ENCODE measurements at regions not wholly inside any gene's neighbourhood (a gene's known extent, or its start where the extent isn't known, plus 50 kb on each side); places are given as distances from the start of the nearest gene placed in this dataset.

- Histone ChIP-seq H3K36me3 (ENCODE audit: insufficient read depth) (no peaks in the 10 kb centered on the region), H3K4me1 (ENCODE audit: insufficient read depth) (no peaks in the 10 kb centered on the region), H3K27ac (ENCODE audit: low read depth) (no peak overlapping the region), H3K4me3 (ENCODE audit: low read depth, low read length) (no peak overlapping the region)
- 92% methylated on average over 5 of the region's 5 CpGs for WGBS
- DNase-seq (ENCODE audit: extremely low spot score) = no peak
These were observed 66.4 kb upstream of the GUCY1A1 start for GRCh38 chr4:155600244-155600643.

- H3K4me1 ChIP-seq (ENCODE audit: insufficient read depth) = no peaks in the 10 kb centered on the region
- no peak overlapping the region for H3K4me3 ChIP-seq (ENCODE audit: low read depth, low read length)
- no peaks in the 10 kb centered on the region for H3K36me3 ChIP-seq (ENCODE audit: insufficient read depth)
- DNase-seq (ENCODE audit: extremely low spot score) = no peak
- H3K27ac ChIP-seq (ENCODE audit: low read depth) = no peak overlapping the region
These were observed 67.1 kb upstream of the GUCY1A1 start for GRCh38 chr4:155599596-155599995.

GRCh38 chr4:155599085-155599484 lies 67.6 kb upstream of the GUCY1A1 start:
- no peak overlapping the region for H3K27ac ChIP-seq (ENCODE audit: low read depth)
- no peak for DNase-seq (ENCODE audit: extremely low spot score)
- H3K4me3 ChIP-seq (ENCODE audit: low read depth, low read length) = no peak overlapping the region
- WGBS = 73% methylated on average over 6 of the region's 6 CpGs
- H3K4me1 ChIP-seq (ENCODE audit: insufficient read depth) = no peaks in the 10 kb centered on the region
- no peaks in the 10 kb centered on the region for H3K36me3 ChIP-seq (ENCODE audit: insufficient read depth)

- Histone ChIP-seq H3K27ac (ENCODE audit: low read depth) (no peak overlapping the region), H3K36me3 (ENCODE audit: insufficient read depth) (no peaks in the 10 kb centered on the region), H3K4me1 (ENCODE audit: insufficient read depth) (no peaks in the 10 kb centered on the region), H3K4me3 (ENCODE audit: low read depth, low read length) (no peak overlapping the region)
- DNase-seq (ENCODE audit: extremely low spot score) = no peak
- 75% methylated on average over 3 of the region's 3 CpGs for WGBS
These were observed 68.7 kb upstream of the GUCY1A1 start for GRCh38 chr4:155597933-155598451.

- no peak overlapping the region for H3K4me3 ChIP-seq (ENCODE audit: low read depth, low read length)
- no peaks in the 10 kb centered on the region for H3K4me1 ChIP-seq (ENCODE audit: insufficient read depth)
- no peak for DNase-seq (ENCODE audit: extremely low spot score)
- WGBS = 31% methylated on average over 1 of the region's 1 CpG
- no peaks in the 10 kb centered on the region for H3K36me3 ChIP-seq (ENCODE audit: insufficient read depth)
- no peak overlapping the region for H3K27ac ChIP-seq (ENCODE audit: low read depth)
These were observed 69.4 kb upstream of the GUCY1A1 start for GRCh38 chr4:155597281-155597680.

- WGBS = 94% methylated on average over 13 of the region's 13 CpGs
These were observed 72.9 kb upstream of the GUCY1A1 start for GRCh38 chr4:155593793-155594192.

GRCh38 chr4:155592938-155593297 lies 73.7 kb upstream of the GUCY1A1 start:
- H3K27ac ChIP-seq (ENCODE audit: low read depth) = no peak overlapping the region
- 62% methylated on average over 1 of the region's 1 CpG for WGBS

More at GRCh38 chr4:155593793-155594192, 72.9 kb upstream of the GUCY1A1 start:
- no peaks in the 10 kb centered on the region for H3K4me1 ChIP-seq (ENCODE audit: insufficient read depth)
- no peaks in the 10 kb centered on the region for H3K36me3 ChIP-seq (ENCODE audit: insufficient read depth)
- no peak overlapping the region for H3K27ac ChIP-seq (ENCODE audit: low read depth)
- DNase-seq (ENCODE audit: extremely low spot score) = no peak
- H3K4me3 ChIP-seq (ENCODE audit: low read depth, low read length) = no peak overlapping the region

GRCh38 chr4:155592179-155592937 lies 74.3 kb upstream of the GUCY1A1 start:
- 64% methylated on average over 3 of the region's 3 CpGs for WGBS
- Histone ChIP-seq H3K4me3 (ENCODE audit: low read depth, low read length) (no peak overlapping the region), H3K27ac (ENCODE audit: low read depth) (no peak overlapping the region), H3K36me3 (ENCODE audit: insufficient read depth) (no peaks in the 10 kb centered on the region), H3K4me1 (ENCODE audit: insufficient read depth) (no peaks in the 10 kb centered on the region)
- peak; percentile 75 for DNase-seq (ENCODE audit: extremely low spot score)

More at GRCh38 chr4:155592938-155593297, 73.7 kb upstream of the GUCY1A1 start:
- DNase-seq (ENCODE audit: extremely low spot score) = no peak
- H3K4me3 ChIP-seq (ENCODE audit: low read depth, low read length) = no peak overlapping the region
- no peaks in the 10 kb centered on the region for H3K36me3 ChIP-seq (ENCODE audit: insufficient read depth)
- no peaks in the 10 kb centered on the region for H3K4me1 ChIP-seq (ENCODE audit: insufficient read depth)

GRCh38 chr4:155591738-155592143 lies 74.9 kb upstream of the GUCY1A1 start:
- H3K4me1 ChIP-seq (ENCODE audit: insufficient read depth) = no peaks in the 10 kb centered on the region
- WGBS = 83% methylated on average over 6 of the region's 6 CpGs
- DNase-seq (ENCODE audit: extremely low spot score) = no peak
- H3K27ac ChIP-seq (ENCODE audit: low read depth) = no peak overlapping the region
- no peak overlapping the region for H3K4me3 ChIP-seq (ENCODE audit: low read depth, low read length)
- H3K36me3 ChIP-seq (ENCODE audit: insufficient read depth) = no peaks in the 10 kb centered on the region

- no peaks in the 10 kb centered on the region for H3K4me1 ChIP-seq (ENCODE audit: insufficient read depth)
- DNase-seq (ENCODE audit: extremely low spot score) = no peak
- no peak overlapping the region for H3K27ac ChIP-seq (ENCODE audit: low read depth)
- no peak overlapping the region for H3K4me3 ChIP-seq (ENCODE audit: low read depth, low read length)
- H3K36me3 ChIP-seq (ENCODE audit: insufficient read depth) = no peaks in the 10 kb centered on the region
- WGBS = 71% methylated on average over 3 of the region's 3 CpGs
These were observed 75.7 kb upstream of the GUCY1A1 start for GRCh38 chr4:155590796-155591585.

- Histone ChIP-seq H3K4me3 (ENCODE audit: low read depth, low read length) (no peak overlapping the region), H3K27ac (ENCODE audit: low read depth) (no peak overlapping the region), H3K4me1 (ENCODE audit: insufficient read depth) (no peaks in the 10 kb centered on the region), H3K36me3 (ENCODE audit: insufficient read depth) (no peaks in the 10 kb centered on the region)
- DNase-seq (ENCODE audit: extremely low spot score) = no peak
- WGBS = 91% methylated on average over 2 of the region's 2 CpGs
These were observed 78.2 kb upstream of the GUCY1A1 start for GRCh38 chr4:155588437-155588836.

GRCh38 chr4:155587766-155588165 lies 78.9 kb upstream of the GUCY1A1 start:
- 98% methylated on average over 3 of the region's 3 CpGs for WGBS
- Histone ChIP-seq H3K4me3 (ENCODE audit: low read depth, low read length) (no peak overlapping the region), H3K27ac (ENCODE audit: low read depth) (no peak overlapping the region), H3K4me1 (ENCODE audit: insufficient read depth) (peaks cover 2% of the 10 kb centered on the region), H3K36me3 (ENCODE audit: insufficient read depth) (no peaks in the 10 kb centered on the region)
- DNase-seq (ENCODE audit: extremely low spot score) = no peak

GRCh38 chr4:155582971-155583437 lies 83.6 kb upstream of the GUCY1A1 start:
- WGBS = 22% methylated on average over 4 of the region's 4 CpGs
- no peak for DNase-seq (ENCODE audit: extremely low spot score)

GRCh38 chr4:155582041-155582440 lies 84.6 kb upstream of the GUCY1A1 start:
- H3K4me1 ChIP-seq (ENCODE audit: insufficient read depth) = peaks cover 2% of the 10 kb centered on the region
- H3K36me3 ChIP-seq (ENCODE audit: insufficient read depth) = no peaks in the 10 kb centered on the region
- H3K4me3 ChIP-seq (ENCODE audit: low read depth, low read length) = no peak overlapping the region
- WGBS = 85% methylated on average over 1 of the region's 1 CpG
- H3K27ac ChIP-seq (ENCODE audit: low read depth) = no peak overlapping the region
- no peak for DNase-seq (ENCODE audit: extremely low spot score)

More at GRCh38 chr4:155582971-155583437, 83.6 kb upstream of the GUCY1A1 start:
- Histone ChIP-seq H3K4me1 (ENCODE audit: insufficient read depth) (peaks cover 2% of the 10 kb centered on the region), H3K4me3 (ENCODE audit: low read depth, low read length) (no peak overlapping the region), H3K36me3 (ENCODE audit: insufficient read depth) (no peaks in the 10 kb centered on the region), H3K27ac (ENCODE audit: low read depth) (no peak overlapping the region)
